ENCODE measurements at regions not wholly inside any gene's neighbourhood (a gene's known extent, or its start where the extent isn't known, plus 50 kb on each side); places are given as distances from the start of the nearest gene placed in this dataset.

DNA sequence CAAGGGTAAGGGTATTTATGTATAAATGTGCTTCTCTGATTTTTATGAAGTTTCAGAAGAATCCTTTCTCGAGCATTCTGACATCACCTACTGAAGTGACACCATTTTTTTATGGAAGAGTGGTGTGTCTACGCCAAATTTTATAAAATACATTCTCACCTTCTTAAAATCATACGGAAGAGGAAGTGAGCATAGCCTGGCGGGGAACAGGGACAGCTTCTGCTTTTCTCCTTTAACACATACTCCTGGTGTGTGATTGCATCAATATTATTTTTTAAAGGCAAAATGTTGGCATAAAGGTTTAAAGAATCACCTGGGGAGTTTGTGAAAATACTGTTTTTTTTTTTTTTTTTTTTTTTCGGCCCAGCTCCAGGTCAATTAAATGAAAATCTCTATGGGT lies 733.6 kb upstream of the MAN1A1 start:
- TF ChIP-seq, protein P1, sequence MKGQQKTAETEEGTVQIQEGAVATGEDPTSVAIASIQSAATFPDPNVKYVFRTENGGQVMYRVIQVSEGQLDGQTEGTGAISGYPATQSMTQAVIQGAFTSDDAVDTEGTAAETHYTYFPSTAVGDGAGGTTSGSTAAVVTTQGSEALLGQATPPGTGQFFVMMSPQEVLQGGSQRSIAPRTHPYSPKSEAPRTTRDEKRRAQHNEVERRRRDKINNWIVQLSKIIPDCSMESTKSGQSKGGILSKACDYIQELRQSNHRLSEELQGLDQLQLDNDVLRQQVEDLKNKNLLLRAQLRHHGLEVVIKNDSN (CRISPR knock-in tag; IDR thresholded peaks at IDR 0.05) = no peak
- TF ChIP-seq, protein P2, sequence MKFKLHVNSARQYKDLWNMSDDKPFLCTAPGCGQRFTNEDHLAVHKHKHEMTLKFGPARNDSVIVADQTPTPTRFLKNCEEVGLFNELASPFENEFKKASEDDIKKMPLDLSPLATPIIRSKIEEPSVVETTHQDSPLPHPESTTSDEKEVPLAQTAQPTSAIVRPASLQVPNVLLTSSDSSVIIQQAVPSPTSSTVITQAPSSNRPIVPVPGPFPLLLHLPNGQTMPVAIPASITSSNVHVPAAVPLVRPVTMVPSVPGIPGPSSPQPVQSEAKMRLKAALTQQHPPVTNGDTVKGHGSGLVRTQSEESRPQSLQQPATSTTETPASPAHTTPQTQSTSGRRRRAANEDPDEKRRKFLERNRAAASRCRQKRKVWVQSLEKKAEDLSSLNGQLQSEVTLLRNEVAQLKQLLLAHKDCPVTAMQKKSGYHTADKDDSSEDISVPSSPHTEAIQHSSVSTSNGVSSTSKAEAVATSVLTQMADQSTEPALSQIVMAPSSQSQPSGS (CRISPR knock-in tag; IDR thresholded peaks at IDR 0.05; ENCODE audit: borderline replicate concordance, low read depth) = no peak
- TF ChIP-seq, protein P3, sequence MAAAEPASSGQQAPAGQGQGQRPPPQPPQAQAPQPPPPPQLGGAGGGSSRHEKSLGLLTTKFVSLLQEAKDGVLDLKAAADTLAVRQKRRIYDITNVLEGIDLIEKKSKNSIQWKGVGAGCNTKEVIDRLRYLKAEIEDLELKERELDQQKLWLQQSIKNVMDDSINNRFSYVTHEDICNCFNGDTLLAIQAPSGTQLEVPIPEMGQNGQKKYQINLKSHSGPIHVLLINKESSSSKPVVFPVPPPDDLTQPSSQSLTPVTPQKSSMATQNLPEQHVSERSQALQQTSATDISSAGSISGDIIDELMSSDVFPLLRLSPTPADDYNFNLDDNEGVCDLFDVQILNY (CRISPR knock-in tag; IDR thresholded peaks at IDR 0.05) = no peak
